Neural progenitor cell (in vitro differentiated cells): ENCODE measurements at regions not wholly inside any gene's neighbourhood (a gene's known extent, or its start where the extent isn't known, plus 50 kb on each side); places are given as distances from the start of the nearest gene placed in this dataset.

Experiments used
- CTCF ChIP-seq: fragments of 200-600 bp; sonication (generic); IDR thresholded peaks from 2 replicates; pipeline ENCODE4 v1.5.1; 2017; ENCODE audit warnings: antibody characterized with exemption, mild to moderate bottlenecking
- EZH2 ChIP-seq: fragments of 200-600 bp; sonication (generic); IDR thresholded peaks from 2 replicates; pipeline ENCODE4 v1.6.1; 2017; ENCODE audit warnings: antibody characterized with exemption, mild to moderate bottlenecking, moderate library complexity
- EZH2phosphoT487 ChIP-seq: fragments of 200-600 bp; sonication (generic); IDR thresholded peaks from 2 replicates; pipeline ENCODE4 v1.6.1; 2017; ENCODE audit warnings: antibody characterized with exemption

GRCh38 chr6:91082311-91082832 lies 495.5 kb upstream of the MAP3K7 start:
- no peak for TF ChIP-seq EZH2
- TF ChIP-seq CTCF = no peak
- TF ChIP-seq EZH2phosphoT487 = no peak
